HCT116 (cell line): ENCODE measurements at regions not wholly inside any gene's neighbourhood (a gene's known extent, or its start where the extent isn't known, plus 50 kb on each side); places are given as distances from the start of the nearest gene placed in this dataset.

ENCODE experiments used
- ATAC-seq: fragments of 200-7000 bp; cut with Tn5 transposase; 2 replicates; pipeline ENCODE4 v1.9.1; 2020; ENCODE audit warnings: mild to moderate bottlenecking, moderate library complexity
- BruUV-seq: library from RNA; stranded (reverse); fragments of 400-500 nt; replicated peaks from 2 replicates; lab custom pipeline; 2021; lab: Mats Ljungman, UMichigan
- CTCF ChIA-PET: fragments of 300-600 bp; sonication (Branson Sonifier 250); formaldehyde crosslinking; loops from one replicate; lab custom pipeline; 2021; ENCODE audit warnings: antibody characterized with exemption; lab: Charles Lee
- POLR2A ChIA-PET: fragments of 300-600, 350-600 bp; sonication (Branson Sonifier 250); formaldehyde crosslinking; loops from one replicate; lab custom pipeline; 2021; ENCODE audit warnings: antibody characterized with exemption; lab: Charles Lee
- RAD21 ChIA-PET, 2 experiments: fragments of 300-600 bp; sonication (Branson Sonifier 250); formaldehyde crosslinking; loops; one replicate each; lab custom pipeline; 2023; ENCODE audit warnings: low total read pairs in 2 of 2; ENCODE audit not compliant: uncharacterized antibody in 2 of 2, unreplicated experiment in 2 of 2, low non-redundant PET in 1 of 2; lab: Charles Lee
- DNase-seq: peaks from one replicate; pipeline ENCODE4 v3.0.0-alpha.2; 2010; ENCODE audit warnings: low read depth, low spot score
- H2AFZ ChIP-seq: fragments of 200-600 bp; shearing (Covaris generic), sonication (generic); 2 replicates; pipeline ENCODE4 v1.6.1; 2017; ENCODE audit warnings: low read depth, mixed run types, mixed read lengths, antibody characterized with exemption, low read length; ENCODE audit not compliant: poor library complexity, severe bottlenecking
- H3K27ac ChIP-seq: 2 replicates; pipeline ENCODE4 v1.5.1; 2012; ENCODE audit warnings: low read depth, low read length
- H3K27me3 ChIP-seq: fragments of 200-600 bp; sonication (generic); 2 replicates; pipeline ENCODE4 v1.6.1; 2016; ENCODE audit warnings: mixed run types, low read length, mixed read lengths; ENCODE audit not compliant: insufficient read depth
- H3K36me3 ChIP-seq, 2 experiments: fragments of 200-500 bp in 1 of 2; fragments of 200-600 bp in 1 of 2; sonication (Bioruptor generic) in 1 of 2; sonication (generic) in 1 of 2; 2 replicates each; pipeline versions ENCODE4 v1.5.1 to v1.6.1; 2014 to 2016; ENCODE audit warnings: low read length in 2 of 2, inconsistent platforms in 1 of 2, mixed read lengths in 1 of 2, mixed run types in 1 of 2; ENCODE audit not compliant: insufficient read depth in 2 of 2, control insufficient read depth in 1 of 2
- H3K4me1 ChIP-seq, 2 experiments: fragments of 200-600 bp in 1 of 2; sonication (generic) in 1 of 2; 2 replicates each; pipeline versions ENCODE4 v1.5.1 to v1.6.1; 2012 to 2017; ENCODE audit warnings: low read length in 2 of 2, inconsistent platforms in 1 of 2, mild to moderate bottlenecking in 1 of 2, mixed read lengths in 1 of 2, mixed run types in 1 of 2, moderate library complexity in 1 of 2; ENCODE audit not compliant: insufficient read depth in 2 of 2, control insufficient read depth in 1 of 2
- H3K4me2 ChIP-seq: fragments of 200-600 bp; sonication (generic); 2 replicates; pipeline ENCODE4 v1.6.1; 2017; ENCODE audit warnings: mixed run types, low read length, mixed read lengths
- H3K4me3 ChIP-seq, 2 experiments: fragments of 200-600 bp in 1 of 2; sonication (generic) in 1 of 2; replicated peaks in 1 of 2; 2 replicates each; pipeline ENCODE4 v1.5.1; 2011 to 2016; ENCODE audit warnings: low read length in 2 of 2, control low read depth in 1 of 2, low read depth in 1 of 2, mild to moderate bottlenecking in 1 of 2, mixed read lengths in 1 of 2, mixed run types in 1 of 2
- H3K79me2 ChIP-seq: fragments of 200-600 bp; sonication (generic); 2 replicates; pipeline ENCODE4 v1.6.1; 2017; ENCODE audit warnings: mild to moderate bottlenecking, mixed run types, low read length, moderate library complexity, mixed read lengths; ENCODE audit not compliant: insufficient read depth
- H3K9ac ChIP-seq: fragments of 200-600 bp; sonication (generic); 2 replicates; pipeline ENCODE4 v1.6.1; 2016; ENCODE audit warnings: low read length, mixed read lengths
- H3K9me2 ChIP-seq: fragments of 200-600 bp; sonication (generic), shearing (Covaris generic); 2 replicates; pipeline ENCODE4 v1.6.1; 2017; ENCODE audit warnings: mixed run types, mild to moderate bottlenecking, moderate library complexity; ENCODE audit not compliant: insufficient read depth
- H3K9me3 ChIP-seq, 2 experiments: fragments of 200-500 bp in 1 of 2; fragments of 200-600 bp in 1 of 2; sonication (Bioruptor generic) in 1 of 2; sonication (generic) in 1 of 2; 2 replicates each; pipeline ENCODE4 v1.6.1; 2014 to 2017; ENCODE audit warnings: low read length in 2 of 2, mixed read lengths in 2 of 2, inconsistent platforms in 1 of 2, low read depth in 1 of 2, mild to moderate bottlenecking in 1 of 2, mixed run types in 1 of 2, moderate library complexity in 1 of 2; ENCODE audit not compliant: control insufficient read depth in 1 of 2, insufficient read depth in 1 of 2
- H4K20me1 ChIP-seq: fragments of 200-600 bp; sonication (generic), shearing (Covaris generic); 2 replicates; pipeline ENCODE4 v1.6.1; 2017; ENCODE audit warnings: mixed run types, mild to moderate bottlenecking, moderate library complexity; ENCODE audit not compliant: insufficient read depth
- CBX3 ChIP-seq: IDR thresholded peaks from 2 replicates; pipeline ENCODE4 v1.6.1; 2012; ENCODE audit warnings: low read depth
- CEBPB ChIP-seq: IDR thresholded peaks from 2 replicates; pipeline ENCODE4 v1.6.1; 2012; ENCODE audit warnings: low read depth
- EZH2 ChIP-seq: fragments of 200-600 bp; sonication (generic); IDR thresholded peaks from 2 replicates; pipeline ENCODE4 v1.6.1; 2017; ENCODE audit warnings: antibody characterized with exemption, mixed run types
- EZH2phosphoT487 ChIP-seq: fragments of 200-600 bp; IDR thresholded peaks from 2 replicates; pipeline ENCODE4 v1.6.1; 2018; ENCODE audit warnings: antibody characterized with exemption, borderline replicate concordance
- MAX ChIP-seq: IDR thresholded peaks from 2 replicates; pipeline ENCODE4 v1.6.1; 2012
- POLR2A ChIP-seq: IDR thresholded peaks from 2 replicates; pipeline ENCODE4 v1.7.0; 2011; ENCODE audit warnings: borderline replicate concordance; ENCODE audit not compliant: insufficient read depth, insufficient read length; ENCODE audit errors: extremely low read depth
- RAD21 ChIP-seq: IDR thresholded peaks from 2 replicates; pipeline ENCODE4 v1.6.1; 2012; ENCODE audit warnings: low read depth, mild to moderate bottlenecking
- REST ChIP-seq: IDR thresholded peaks from 2 replicates; pipeline ENCODE4 v1.6.1; 2012; ENCODE audit warnings: low read depth
- SIN3A ChIP-seq: IDR thresholded peaks from 2 replicates; pipeline ENCODE4 v1.6.1; 2012; ENCODE audit warnings: low read depth
- TCF7L2 ChIP-seq: IDR thresholded peaks from 2 replicates; pipeline ENCODE4 v1.7.0; 2011; ENCODE audit warnings: borderline replicate concordance, inconsistent platforms; ENCODE audit not compliant: insufficient read depth, insufficient read length; ENCODE audit errors: extremely low read depth
- ZBTB33 ChIP-seq: IDR thresholded peaks from 2 replicates; pipeline ENCODE4 v1.6.1; 2011; ENCODE audit warnings: mild to moderate bottlenecking, low read length, moderate library complexity; ENCODE audit not compliant: insufficient replicate concordance; ENCODE audit errors: extremely low read depth
- ZFX ChIP-seq: fragments of 450-650 bp; IDR thresholded peaks from 2 replicates; pipeline ENCODE4 v1.6.1; 2017
- ZNF274 ChIP-seq: fragments of 200-500 bp; sonication (Bioruptor generic); IDR thresholded peaks from 2 replicates; pipeline ENCODE4 v1.6.1; 2014; ENCODE audit warnings: mild to moderate bottlenecking, low read depth, low read length, inconsistent platforms
- intact Hi-C: fragments of 100-400 bp; cut with micrococcal nuclease; formaldehyde crosslinking; loops from 2 replicates; pipeline ENCODE4 v1.10.0; 2022

GRCh38 chr13:24998433-24998832 lies 97.5 kb upstream of the PABPC3 start:
- no peak overlapping the region for H3K27ac ChIP-seq
- ATAC-seq (no peak), DNase-seq (no peak)
- no peaks in the 10 kb centered on the region for H3K9me3 ChIP-seq
- no peaks in the 10 kb centered on the region for H3K36me3 ChIP-seq
- H3K4me1 ChIP-seq, result peaks cover 5 to 14% of the 10 kb centered on the region in 2 experiments
- H3K27me3 ChIP-seq, result no peaks in the 10 kb centered on the region
- H4K20me1 ChIP-seq, result no peaks in the 10 kb centered on the region
- intact Hi-C loops, result no loop called here
- no peak overlapping the region for H2AFZ ChIP-seq
- ChIA-PET RAD21 (no interaction called here), POLR2A (no interaction called here), CTCF (interaction anchor here (0.9 kb wide), 1 partner anchor 16 kb away, joined by 3 read pairs; no protein-coding TSS in a partner anchor)
- TF ChIP-seq MAX (no peak), EZH2 (no peak), EZH2phosphoT487 (no peak), CEBPB (no peak), RAD21 (no peak), TCF7L2 (no peak), ZFX (no peak), SIN3A (no peak)
- no TSS peak for BruUV-seq
- H3K79me2 ChIP-seq, result no peaks in the 10 kb centered on the region
- no peak overlapping the region for H3K9ac ChIP-seq
- H3K4me2 ChIP-seq, result no peak overlapping the region
- no peaks in the 10 kb centered on the region for H3K9me2 ChIP-seq
- no peak overlapping the region for H3K4me3 ChIP-seq

- Histone ChIP-seq H3K9me3 (no peaks in the 10 kb centered on the region), H3K4me1 (peaks cover 5 to 14% of the 10 kb centered on the region in 2 experiments; a peak in 3 of 4 replicates), H3K27me3 (no peaks in the 10 kb centered on the region), H4K20me1 (no peaks in the 10 kb centered on the region), H2AFZ (peak overlapping the region; percentile 36), H3K4me2 (peak overlapping the region; percentile 66), H3K79me2 (no peaks in the 10 kb centered on the region), H3K36me3 (no peaks in the 10 kb centered on the region), H3K4me3 (peak overlapping the region in 1 of 2 experiments; percentile 29; a peak in 1 of 4 replicates), H3K9ac (no peak overlapping the region), H3K9me2 (no peaks in the 10 kb centered on the region), H3K27ac (no peak overlapping the region)
- intact Hi-C loops, result no loop called here
- DNase-seq (no peak), ATAC-seq (no peak)
- ChIA-PET RAD21 (no interaction called here), CTCF (interaction anchor here (1.7 kb wide), 1 partner anchor 113 kb away, joined by 4 read pairs; no protein-coding TSS in a partner anchor), POLR2A (no interaction called here)
- BruUV-seq, result no TSS peak
- TF ChIP-seq CBX3, result no peak
- no peak for TF ChIP-seq EZH2phosphoT487
- TF ChIP-seq ZNF274, result no peak
- TF ChIP-seq ZBTB33, result no peak
- TF ChIP-seq REST, result no peak
- TF ChIP-seq POLR2A, result no peak
- TF ChIP-seq ZFX, result no peak
- TF ChIP-seq MAX, result no peak
Observed at GRCh38 chr13:25001476-25002206, 94.3 kb upstream of the PABPC3 start.
